ENCODE measurements at regions not wholly inside any gene's neighbourhood (a gene's known extent, or its start where the extent isn't known, plus 50 kb on each side); places are given as distances from the start of the nearest gene placed in this dataset.

DNA sequence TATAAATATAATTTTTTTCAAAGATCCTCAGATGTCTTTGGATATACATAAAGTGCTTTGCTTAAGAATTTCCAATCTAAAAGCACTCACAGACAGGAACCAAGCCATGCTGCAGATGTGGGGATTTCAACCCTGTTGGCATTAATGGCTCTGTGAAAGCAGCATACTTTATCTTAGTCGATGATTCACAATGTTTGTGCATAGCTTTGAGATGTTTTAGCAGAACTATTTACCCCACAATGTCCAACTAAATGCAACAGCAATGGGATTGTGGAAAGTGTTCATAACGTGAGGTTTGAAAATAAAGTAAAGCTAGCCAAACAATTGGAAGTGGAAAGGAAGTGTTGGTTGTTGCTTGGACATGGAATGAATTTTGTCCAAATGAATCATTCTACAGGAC, 371.4 kb downstream of the SOX2 start:
- no peak for DNase-seq

DNA sequence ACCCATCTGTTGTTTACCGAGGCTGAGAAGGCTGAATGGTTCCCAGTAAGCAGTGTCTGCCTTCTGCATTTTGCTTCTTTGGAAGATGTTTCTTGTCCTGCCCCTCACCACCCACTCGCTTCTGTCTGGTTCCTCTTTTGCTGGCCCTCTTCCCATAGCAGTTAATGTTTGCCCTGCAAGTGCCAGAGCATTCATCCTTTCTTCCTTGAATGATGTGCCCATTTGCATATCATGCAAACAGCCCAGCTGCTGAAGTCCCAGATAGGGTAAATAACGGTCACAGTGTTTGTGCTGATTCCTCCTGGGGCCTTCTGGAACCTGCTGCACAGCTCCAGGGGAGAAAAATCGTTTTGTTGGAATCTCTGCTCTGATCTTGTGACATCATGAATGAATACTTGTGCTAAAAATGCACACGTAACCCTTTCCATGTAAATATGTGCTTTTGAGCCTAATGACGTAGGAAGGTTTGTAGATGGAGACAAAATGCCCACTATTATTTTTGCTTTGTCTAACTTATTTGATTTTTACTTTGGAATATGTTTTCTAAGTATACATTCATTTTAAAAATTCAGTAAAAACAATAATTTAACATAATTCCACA, 381.0 kb downstream of the SOX2 start:
- DNase-seq: peak; percentile 34

DNA sequence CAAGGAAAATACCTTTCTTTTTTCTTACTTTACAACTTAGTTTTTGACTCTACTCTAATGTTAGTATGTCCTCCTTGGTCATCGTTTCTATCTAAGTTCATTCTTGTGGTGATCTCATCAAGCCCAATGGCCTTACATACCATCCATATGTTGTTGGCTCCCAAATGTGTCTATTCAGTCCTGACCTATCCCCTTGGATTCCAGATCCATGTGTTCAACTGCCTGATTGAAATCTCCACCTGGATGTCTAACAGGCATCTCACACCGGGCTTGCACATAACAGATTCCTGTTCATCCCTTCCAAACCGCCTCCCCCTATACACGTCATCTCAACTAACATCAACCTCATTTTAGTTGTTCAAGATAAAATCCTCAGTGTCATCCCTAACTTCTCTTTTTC, 382.6 kb downstream of the SOX2 start:
- DNase-seq: no peak

DNA sequence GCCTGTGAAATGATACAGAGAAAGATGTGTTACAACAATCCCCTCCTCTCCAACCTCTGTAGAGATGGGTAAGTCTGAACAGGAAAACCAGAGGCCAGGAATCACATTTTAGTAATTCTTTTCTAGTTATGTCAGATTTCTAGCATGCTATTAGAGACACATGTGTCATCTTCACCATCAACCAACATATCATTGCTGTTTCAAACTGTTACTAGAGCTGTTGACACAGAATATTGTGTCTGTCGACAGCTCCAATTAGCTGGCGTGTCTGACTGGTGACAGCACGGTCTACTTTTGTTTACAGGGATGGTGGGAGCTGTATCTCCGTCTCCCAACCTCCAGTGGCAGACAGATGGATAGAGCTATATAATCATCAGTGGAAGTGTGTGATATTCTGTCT, 393.2 kb downstream of the SOX2 start:
- DNase-seq: no peak

DNA sequence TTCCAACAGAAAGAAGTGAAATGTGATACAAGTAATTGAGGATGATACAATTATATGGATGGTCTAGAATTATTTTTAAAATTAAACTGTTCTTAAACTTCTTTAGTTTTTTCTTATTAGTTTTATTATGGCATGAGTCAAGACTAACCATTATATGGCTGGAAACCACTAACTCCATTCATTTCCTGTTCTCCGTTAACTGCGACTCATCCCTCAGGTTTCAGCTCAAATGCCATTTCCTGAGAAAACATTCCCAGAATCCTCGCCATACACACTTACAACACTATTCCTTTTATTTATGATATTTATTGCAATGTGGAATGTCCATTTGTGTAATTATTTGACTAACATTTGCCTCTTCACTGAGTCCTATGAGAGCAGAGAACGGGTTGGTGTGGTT, 394.1 kb downstream of the SOX2 start:
- DNase-seq: no peak

DNA sequence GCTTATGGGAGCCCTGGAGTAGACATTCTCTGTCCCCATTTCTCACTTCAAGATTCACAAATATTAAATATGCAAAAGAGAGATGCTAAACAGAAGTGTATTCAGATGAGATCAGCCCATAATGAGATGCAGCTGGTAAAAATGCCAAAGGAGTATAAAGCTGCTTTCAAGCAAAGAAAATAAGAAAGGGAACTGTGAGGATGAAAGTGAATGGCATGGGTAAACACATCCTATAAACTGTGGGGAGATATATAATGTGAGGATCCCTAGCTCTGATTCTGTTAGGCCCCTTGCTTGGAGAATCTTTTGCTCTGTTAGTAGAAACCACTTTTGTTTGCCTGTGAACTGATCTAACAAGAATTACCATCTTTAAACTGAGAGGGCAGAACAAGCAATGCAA, 396.6 kb downstream of the SOX2 start:
- no peak for DNase-seq

DNA sequence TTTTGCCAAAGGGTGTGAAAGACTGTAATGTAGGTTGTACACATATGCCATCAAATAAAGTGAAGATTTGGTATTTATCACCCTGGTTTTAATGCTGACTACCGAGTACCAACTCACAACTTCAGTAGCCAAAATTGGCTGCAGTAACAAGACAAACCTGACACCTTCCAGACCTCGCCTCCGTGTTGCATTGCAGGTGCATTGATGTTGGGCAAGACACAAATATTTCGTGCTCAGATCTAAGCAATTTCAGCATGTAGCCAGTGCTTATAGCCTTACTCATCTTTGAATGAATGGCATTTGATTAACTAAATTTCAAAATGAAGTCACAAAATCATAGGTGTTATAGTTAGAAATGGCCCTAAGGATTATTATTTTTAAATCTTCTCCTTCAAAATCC, 400.2 kb downstream of the SOX2 start:
- DNase-seq: no peak

DNA sequence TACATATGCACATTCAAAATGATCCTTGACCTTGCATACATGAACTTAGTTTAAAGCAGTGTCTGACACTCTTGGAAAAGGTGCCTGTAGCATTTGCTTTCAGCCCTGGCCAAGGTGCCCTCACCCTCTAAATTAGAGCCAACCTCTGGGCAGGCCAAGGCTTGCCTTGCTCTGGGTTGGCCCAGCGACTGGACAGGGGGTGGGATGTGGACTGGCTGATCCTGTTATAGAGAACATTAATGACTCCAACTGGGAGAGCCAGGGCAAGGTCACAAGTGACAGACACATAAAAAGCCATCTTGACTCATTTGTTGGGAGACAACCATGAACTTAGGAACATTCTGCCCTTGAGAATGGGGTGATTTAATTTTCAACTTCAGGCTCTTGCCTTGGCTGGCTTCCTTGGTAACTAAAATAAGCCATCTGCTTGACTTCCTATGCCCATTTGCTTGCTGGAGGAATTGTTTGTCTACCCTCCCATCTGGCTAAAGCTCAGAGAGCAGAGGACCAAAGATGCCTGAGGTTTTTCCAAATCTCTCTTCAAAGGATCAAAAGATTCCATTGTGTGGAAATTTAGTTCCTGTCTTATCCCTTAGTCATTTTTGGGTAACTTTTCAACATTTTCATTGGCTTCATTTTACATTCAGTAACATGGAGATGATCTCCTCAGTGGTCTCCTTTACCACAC, 403.7 kb downstream of the SOX2 start:
- DNase-seq: no peak

DNA sequence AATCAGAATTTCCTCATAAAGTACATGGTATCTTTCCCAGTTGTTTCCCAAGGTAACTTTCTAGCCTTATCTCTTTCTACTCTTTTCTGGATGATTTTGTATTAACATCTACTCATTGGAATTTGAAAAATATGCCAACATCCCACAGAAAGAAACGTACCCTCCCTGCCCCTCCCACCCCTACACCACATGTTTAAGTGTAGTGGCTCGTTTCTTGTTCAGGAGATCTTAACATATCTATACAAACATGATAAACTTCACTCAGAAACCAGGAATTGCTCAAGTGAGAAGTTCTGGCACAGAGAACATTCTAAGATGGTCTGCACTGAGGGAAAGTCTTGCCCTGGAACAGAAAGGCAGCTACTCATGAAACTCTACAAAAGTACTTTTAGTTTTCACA, 404.7 kb downstream of the SOX2 start:
- DNase-seq: no peak

DNA sequence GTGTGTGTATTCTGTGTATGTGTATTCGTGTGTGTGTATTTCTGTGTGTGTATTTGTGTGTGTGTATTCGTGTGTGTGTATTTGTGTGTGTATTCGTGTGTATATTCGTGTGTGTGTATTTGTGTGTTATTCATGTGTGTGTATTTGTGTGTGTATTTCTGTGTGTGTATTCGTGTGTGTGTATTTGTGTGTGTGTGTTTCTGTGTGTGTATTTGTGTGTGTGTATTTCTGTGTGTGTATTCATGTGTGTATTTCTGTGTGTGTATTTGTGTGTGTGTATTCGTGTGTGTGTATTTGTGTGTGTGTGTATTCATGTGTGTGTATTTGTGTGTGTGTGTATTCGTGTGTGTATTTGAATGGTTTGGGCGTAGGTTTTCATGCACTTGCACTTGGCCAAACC, 405.4 kb downstream of the SOX2 start:
- DNase-seq: no peak

DNA sequence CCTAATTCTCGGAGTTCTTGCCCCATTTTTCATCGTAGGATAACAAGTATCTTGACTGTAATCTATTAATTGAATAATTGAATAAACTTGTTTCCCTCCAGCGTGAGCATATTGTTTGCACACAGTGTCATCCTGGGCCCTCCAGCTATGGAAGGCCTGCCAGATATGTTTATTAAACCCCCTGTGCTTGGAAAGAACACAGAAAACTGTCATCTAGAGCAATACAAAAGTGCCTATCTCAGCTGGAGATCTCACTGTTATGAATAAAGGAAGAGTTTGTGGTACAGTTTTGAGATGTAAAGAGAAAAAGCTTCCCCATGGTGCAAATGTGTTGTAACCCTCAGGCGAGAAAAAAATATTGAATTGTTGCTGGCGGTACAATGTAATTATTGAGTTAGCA, 405.9 kb downstream of the SOX2 start:
- DNase-seq: no peak

DNA sequence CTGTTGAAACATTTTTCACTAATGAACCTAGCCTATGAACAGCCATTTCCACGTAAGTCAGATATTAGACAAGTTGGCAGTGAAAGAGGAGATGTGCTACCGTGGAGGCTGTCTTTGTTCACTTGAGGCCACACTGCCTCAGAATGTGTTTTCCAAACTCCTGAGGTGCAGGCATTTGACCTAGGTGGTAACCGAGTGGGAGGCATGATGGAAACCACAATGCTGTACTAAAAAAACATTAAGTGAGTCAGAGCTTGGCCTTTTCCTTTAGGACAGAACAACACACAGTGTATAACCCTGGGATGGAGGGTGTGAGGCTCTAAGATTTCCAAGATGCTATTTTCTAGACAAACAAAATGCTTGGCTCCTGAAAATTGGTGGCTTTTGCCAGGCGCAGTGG, 406.3 kb downstream of the SOX2 start:
- no peak for DNase-seq

DNA sequence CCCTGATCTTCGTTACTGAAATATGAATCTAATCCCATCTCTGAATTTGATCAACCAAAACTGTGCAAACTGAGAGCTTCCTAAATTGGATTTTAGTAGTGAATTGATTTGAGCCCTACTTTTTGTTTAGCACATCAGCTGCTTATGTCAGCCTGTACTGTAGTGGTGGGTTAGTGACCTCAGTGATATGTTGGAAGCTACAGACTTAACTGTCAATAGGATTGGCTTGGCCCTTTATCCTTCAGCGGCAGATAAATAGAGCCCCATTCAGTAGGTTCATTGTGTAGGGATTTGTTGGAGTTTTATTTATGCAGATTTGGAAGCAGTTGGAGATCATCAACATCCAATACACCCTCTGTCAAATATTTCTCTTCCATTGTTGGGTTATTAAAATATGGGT, 409.7 kb downstream of the SOX2 start:
- no peak for DNase-seq

DNA sequence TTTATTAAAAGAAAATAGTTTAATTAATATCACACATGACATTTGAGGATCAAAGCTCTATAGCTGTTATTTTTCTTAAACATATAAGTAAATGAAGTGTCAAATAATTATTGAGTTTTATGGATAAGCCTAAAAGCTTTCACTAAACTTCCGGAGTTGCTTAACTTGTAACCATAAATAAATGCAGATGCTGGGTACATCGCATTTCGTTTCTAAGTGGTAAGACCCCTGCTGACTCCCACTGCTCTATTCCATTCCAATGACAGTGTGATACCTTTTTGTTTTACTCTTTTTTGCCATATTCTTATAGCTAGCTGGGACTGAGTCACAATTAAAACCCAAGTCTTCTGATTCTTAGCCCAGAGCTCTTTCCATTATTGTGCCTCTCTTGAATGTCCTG, 411.1 kb downstream of the SOX2 start:
- DNase-seq: no peak

DNA sequence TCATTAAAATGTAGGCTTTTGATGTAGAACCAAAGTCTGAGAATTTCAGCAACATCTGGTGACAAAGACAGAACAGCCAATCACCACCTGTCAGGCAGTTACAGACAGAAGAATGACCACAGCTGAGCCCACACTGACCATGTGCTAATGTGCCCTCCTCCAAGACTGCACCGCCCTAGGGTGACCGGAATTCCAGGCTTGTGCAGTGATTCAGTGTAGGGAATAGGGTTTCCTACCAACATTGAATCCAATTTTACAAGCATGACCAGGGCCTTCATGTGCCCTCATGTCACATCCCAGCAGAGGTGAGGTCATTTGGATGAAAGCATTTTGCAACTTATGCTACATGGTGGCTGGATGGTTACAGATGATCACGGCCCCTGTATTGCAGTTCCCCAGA, 412.5 kb downstream of the SOX2 start:
- DNase-seq: no peak

DNA sequence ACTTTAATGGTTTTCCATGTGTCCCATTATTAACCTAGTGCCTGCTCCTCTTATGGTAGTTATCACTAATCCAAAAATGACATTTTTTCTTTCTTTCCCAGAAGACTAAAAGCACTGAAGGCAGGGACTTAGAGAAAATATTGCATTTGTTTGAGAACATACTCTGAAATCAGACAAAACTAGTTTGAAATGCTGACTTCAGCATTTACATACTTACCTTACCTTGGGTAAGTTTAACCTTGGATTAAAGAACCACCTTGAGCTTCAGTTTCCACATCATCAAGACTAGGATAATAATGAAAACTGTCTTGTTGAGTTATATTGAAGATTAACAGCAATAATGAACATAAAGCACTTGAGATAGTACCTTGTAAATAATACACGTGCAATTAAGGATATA, 413.0 kb downstream of the SOX2 start:
- no peak for DNase-seq

DNA sequence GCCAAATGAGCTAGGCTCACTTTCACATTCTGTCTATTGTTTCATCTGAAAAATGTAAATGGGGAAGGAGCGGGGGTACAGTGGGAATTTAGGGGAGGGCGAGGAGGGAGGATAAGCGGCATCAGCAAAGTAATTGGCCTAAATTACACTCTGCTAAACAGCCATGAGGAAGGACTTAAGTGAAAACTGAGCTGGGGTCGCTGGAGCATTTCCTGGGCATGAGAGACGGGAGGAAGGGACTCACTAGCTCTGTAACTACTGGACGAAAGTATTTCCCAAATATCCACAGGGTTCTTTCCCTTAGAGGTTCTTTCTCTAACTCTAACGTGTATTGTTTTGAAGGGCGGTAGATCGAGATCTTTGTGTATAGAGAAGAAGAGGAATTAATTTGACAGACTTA, 418.0 kb downstream of the SOX2 start:
- no peak for DNase-seq

DNA sequence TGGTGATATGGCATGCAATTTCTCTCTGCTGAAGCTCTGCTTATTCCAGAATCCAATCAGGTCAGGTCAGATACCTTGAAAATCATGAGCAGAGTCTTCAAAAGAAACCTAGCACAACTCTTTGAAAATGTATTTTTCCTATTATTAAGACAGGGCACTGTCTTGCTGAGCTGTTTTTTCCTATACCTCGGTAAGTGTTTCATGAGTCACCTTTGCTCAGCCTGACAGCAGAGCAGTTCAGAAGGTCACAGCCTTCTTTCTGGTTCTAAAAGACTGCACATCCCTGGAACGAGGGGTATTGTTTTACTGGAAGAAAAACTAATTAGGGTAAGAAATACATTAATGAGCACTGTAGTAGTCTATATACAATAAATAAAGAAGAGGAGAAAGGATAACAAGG, 422.0 kb downstream of the SOX2 start:
- no peak for DNase-seq

DNA sequence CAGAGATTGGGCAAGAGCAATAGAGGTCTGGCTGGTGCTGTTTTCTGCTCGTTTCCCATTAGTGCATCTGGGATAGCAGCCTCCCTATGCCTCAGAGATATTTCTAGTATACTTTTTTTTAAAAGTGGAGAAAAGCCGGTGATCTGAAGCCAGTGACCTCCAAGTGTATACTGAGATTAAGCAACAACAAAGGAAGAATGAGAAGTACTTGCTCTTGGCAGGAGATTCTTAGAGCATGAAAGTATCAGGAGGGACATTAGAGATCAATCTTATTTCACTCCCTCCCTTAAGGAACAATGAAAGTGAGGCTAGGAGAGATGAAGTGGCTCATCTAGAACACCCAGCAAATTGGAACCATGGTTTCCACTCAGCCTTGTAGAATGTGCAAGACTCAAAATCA, 423.3 kb downstream of the SOX2 start:
- no peak for DNase-seq

DNA sequence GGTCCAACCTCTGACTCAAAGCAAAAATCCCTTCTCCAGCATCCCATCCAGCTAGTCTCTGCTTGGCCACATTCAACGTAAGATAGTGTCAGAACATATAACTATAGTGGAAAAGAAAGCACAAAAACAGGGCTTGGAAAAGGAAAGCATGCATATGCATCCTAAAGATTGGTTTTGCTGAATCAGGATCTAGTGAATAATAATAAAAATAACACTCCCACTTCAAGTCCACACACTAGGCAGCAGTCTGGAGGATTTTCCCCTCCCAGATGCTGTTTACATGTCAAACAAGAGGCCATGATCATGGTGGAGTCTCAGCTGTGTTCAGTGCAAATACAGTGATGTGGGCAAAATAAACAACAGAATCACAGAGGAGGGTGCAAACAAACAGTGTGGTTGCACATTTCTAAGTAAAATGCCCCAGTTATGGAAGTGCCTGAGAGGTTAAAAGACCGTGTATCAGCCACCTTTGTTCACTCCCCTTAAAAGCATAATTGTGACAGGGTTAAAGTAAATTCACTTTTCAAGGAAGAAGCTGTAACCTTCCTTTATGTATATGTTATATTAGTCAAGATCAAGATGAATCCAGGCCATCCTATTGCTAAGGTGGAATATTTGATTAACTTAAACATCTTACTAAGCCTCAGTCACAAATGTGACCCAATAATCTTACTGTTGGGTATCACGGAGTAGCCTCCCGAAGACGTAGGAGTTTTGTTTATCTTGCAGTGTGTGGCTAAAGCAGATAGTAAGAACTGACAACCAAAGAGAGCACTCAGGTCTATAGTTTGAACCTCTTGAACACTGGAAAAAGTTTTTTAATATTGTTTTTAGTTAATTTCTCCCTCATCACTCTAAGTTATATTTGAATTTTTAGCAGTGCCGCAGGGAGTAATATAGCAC, 424.5 kb downstream of the SOX2 start:
- no peak for DNase-seq

DNA sequence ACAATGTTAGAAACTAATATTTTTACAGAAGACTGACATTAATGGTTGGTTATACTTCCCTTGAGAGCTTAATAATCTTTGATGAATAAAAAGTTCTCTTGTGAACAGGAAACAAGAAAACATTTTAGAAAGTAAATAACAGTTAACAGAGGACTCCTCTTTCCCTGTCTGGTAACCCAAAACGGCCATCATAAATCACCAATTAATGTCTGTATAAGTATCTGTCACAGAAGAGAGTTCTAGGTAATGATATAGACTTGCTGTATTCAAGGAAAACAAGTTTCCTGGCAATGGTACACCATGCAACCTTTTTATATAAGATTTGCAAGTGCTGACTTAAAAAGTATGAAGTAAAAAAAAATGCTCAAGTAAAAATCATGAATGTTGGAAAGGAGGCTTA, 426.7 kb downstream of the SOX2 start:
- no peak for DNase-seq

DNA sequence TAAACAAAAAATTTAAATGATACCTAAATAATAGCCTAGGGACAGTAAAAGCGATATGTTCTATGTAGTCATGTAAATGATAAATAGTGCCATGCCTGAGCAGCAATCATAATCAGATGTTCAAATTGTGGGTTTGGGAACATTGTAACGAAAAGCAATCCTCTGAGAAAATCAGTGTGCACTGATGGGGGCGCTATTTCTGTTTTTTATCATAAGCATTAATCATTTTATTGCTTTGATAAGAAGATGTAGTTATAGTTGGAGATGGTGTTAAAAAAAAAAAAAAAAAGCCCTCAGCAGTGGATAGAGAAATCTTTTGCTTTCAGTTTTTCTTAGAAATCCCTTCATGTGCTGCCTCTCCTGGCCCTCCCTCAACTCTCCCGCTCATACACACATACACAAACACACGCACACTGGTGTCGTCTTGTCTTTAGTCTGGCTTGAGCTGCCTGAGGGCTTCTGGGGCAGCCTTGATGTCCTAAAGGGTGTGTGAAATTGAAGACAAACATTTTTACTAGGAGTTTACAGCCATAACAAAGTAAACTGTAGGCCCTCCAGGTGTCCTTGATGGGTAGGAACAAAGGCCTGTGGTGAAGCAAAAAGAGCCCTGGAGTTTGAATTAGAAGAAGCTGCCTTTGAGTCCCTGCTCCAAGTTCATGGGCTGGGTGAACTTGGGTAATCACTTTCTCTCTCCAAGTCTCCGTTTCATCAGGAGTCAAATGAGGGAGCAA, 428.1 kb downstream of the SOX2 start:
- no peak for DNase-seq

DNA sequence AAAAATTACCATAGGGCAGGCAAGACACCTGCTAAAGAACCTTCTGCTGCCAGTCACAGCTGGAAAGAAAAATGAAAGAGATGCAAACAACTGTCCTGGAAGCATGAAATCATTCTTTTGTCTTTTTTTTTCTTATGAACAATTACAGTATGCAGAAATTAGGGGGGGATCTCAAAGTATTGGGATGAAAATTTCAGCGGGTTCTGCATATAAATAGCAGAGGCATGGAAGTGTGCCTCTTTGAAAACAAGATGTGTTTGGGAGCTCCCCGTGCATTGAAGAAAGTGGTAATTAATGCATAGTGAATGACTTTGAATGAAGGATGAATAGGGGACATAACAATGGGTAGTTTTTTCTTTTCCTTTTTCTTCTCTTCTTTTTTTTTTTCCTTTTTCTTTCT, 431.2 kb downstream of the SOX2 start:
- no peak for DNase-seq

DNA sequence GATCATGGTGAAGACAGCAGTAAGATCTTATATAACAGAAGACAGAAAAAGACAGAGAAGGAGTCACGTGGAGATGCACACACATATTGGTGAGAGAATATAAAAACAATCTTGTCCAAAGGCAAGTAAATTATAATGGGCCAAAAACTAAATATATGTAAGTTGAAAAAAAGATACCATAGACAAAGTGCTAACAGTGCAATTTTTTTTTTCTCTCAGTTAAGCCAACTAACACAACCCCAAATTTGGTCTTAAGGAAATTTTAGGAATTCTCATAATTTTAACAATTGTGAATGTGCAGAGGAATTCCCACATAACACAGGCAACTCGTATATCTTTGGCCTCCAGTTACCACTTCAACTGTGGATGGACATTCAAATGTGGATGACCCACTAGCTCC, 432.2 kb downstream of the SOX2 start:
- no peak for DNase-seq

All from NK-92 treated with Interleukin-12 subunit alpha and Interleukin-12 subunit beta, amount 100 ng/mL, for 24 hours (cell line).